GM23338 (cell line): ENCODE measurements at regions not wholly inside any gene's neighbourhood (a gene's known extent, or its start where the extent isn't known, plus 50 kb on each side); places are given as distances from the start of the nearest gene placed in this dataset.

Experiments
- ATAC-seq: fragments of 200-7000 bp; cut with Tn5 transposase; 3 replicates; pipeline ENCODE4 v1.9.1; 2020
- DNase-seq: peaks from one replicate; pipeline ENCODE4 v3.0.0-alpha.2; 2015; ENCODE audit warnings: low spot score
- H2AFZ ChIP-seq: fragments of 200-600 bp; sonication (generic); 2 replicates; pipeline ENCODE4 v1.8.0; 2016; ENCODE audit warnings: antibody characterized with exemption, mild to moderate bottlenecking, moderate library complexity
- H3F3A ChIP-seq: fragments of 200-600 bp; sonication (generic); replicated peaks from 2 replicates; pipeline ENCODE4 v1.8.0; 2017; ENCODE audit warnings: antibody characterized with exemption, mixed run types, low read depth
- H3K27ac ChIP-seq: fragments of 200-600 bp; sonication (generic); 2 replicates; pipeline ENCODE4 v1.6.1; 2016; ENCODE audit warnings: low read depth
- H3K27me3 ChIP-seq: fragments of 200-600 bp; sonication (generic); 2 replicates; pipeline ENCODE4 v1.8.0; 2016; ENCODE audit warnings: mild to moderate bottlenecking, mixed run types, moderate library complexity; ENCODE audit not compliant: insufficient read depth
- H3K36me3 ChIP-seq: fragments of 200-600 bp; sonication (generic); 2 replicates; pipeline ENCODE4 v1.8.0; 2016; ENCODE audit warnings: mild to moderate bottlenecking; ENCODE audit not compliant: insufficient read depth
- H3K4me1 ChIP-seq: fragments of 200-600 bp; sonication (generic); 2 replicates; pipeline ENCODE4 v1.8.0; 2016; ENCODE audit warnings: mild to moderate bottlenecking, moderate library complexity; ENCODE audit not compliant: insufficient read depth
- H3K4me2 ChIP-seq: fragments of 200-600 bp; sonication (generic); 2 replicates; pipeline ENCODE4 v1.7.1; 2017; ENCODE audit warnings: mixed run types
- H3K4me3 ChIP-seq: fragments of 200-600 bp; sonication (generic); 2 replicates; pipeline ENCODE4 v1.6.1; 2016; ENCODE audit warnings: mixed run types
- H3K79me2 ChIP-seq: fragments of 200-600 bp; sonication (generic); replicated peaks from 2 replicates; pipeline ENCODE4 v1.8.0; 2017; ENCODE audit warnings: mild to moderate bottlenecking; ENCODE audit not compliant: insufficient read depth
- H3K9me2 ChIP-seq: fragments of 200-600 bp; sonication (generic); 2 replicates; pipeline ENCODE4 v1.8.0; 2017; ENCODE audit not compliant: insufficient read depth
- H4K20me1 ChIP-seq: fragments of 200-600 bp; sonication (generic); replicated peaks from 2 replicates; pipeline ENCODE4 v1.8.0; 2017; ENCODE audit warnings: mild to moderate bottlenecking; ENCODE audit not compliant: insufficient read depth
- H3K27ac Mint-ChIP-seq: 2 replicates; pipeline ENCODE4 v1.8.0; 2020; ENCODE audit warnings: inconsistent platforms, mild to moderate bottlenecking, moderate library complexity, mixed read lengths
- H3K27me3 Mint-ChIP-seq: 3 replicates; pipeline ENCODE4 v1.8.0; 2022; ENCODE audit warnings: low read depth, mild to moderate bottlenecking, moderate library complexity, mixed read lengths, inconsistent platforms; ENCODE audit not compliant: insufficient read depth, poor library complexity
- H3K36me3 Mint-ChIP-seq: 3 replicates; pipeline ENCODE4 v1.8.0; 2021; ENCODE audit warnings: low read depth, mild to moderate bottlenecking, inconsistent platforms, moderate library complexity, mixed read lengths
- H3K4me1 Mint-ChIP-seq: 3 replicates; pipeline ENCODE4 v1.8.0; 2020; ENCODE audit warnings: mild to moderate bottlenecking, inconsistent platforms, mixed read lengths
- H3K4me3 Mint-ChIP-seq: 3 replicates; pipeline ENCODE4 v1.8.0; 2021; ENCODE audit warnings: moderate library complexity, mild to moderate bottlenecking, inconsistent platforms, mixed read lengths
- H3K9me3 Mint-ChIP-seq: 3 replicates; pipeline ENCODE4 v1.8.0; 2020; ENCODE audit warnings: moderate library complexity, mild to moderate bottlenecking, inconsistent platforms, mixed read lengths
- CREB1 ChIP-seq: fragments of 250-450 bp; sonication (Bioruptor Pico); IDR thresholded peaks from 2 replicates; pipeline ENCODE4 v1.5.0; 2020; ENCODE audit warnings: low read depth, mild to moderate bottlenecking, moderate library complexity
- CTCF ChIP-seq, 2 experiments: fragments of 200-600 bp in 1 of 2; sonication (generic) in 1 of 2; conservative IDR thresholded peaks; 2 replicates each; pipeline versions ENCODE4 v1.5.1 to v1.6.1; 2016 to 2017; ENCODE audit warnings: antibody characterized with exemption in 2 of 2, low read depth in 2 of 2, mild to moderate bottlenecking in 2 of 2, moderate library complexity in 1 of 2
- JUNB ChIP-seq: IDR thresholded peaks from one replicate; pipeline ENCODE4 v1.6.1; 2016; ENCODE audit warnings: antibody characterized with exemption; ENCODE audit not compliant: unreplicated experiment
- ZNF331 ChIP-seq: fragments of 250-450 bp; sonication (Bioruptor Pico); IDR thresholded peaks from 2 replicates; pipeline ENCODE4 v1.5.0; 2020; ENCODE audit warnings: low read depth, mild to moderate bottlenecking, moderate library complexity
- TF ChIP-seq, protein P1 (sequence below): IDR thresholded peaks from one replicate; pipeline ENCODE4 v1.6.1; 2018; ENCODE audit warnings: antibody characterized with exemption; ENCODE audit not compliant: unreplicated experiment

DNA sequence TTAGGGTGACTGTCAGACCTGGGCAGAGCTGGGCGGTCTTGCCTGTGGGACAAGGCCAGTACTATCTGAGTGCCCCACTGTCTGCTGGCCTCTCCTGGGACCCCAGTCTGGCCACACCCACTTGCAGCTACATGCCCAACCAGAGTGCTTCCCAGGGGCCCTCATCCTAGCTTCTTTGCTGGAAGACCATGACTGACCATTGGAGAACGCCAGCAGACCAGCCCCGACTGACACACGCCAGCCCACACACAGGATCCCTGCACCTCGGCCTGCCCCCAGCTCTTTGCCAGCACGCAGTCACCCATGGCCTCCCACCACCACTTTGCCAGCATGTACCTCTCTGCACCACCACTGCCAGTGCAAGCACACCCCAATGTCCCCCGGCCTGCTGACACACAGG is 585.7 kb downstream of the ZNF674 start:
- Histone ChIP-seq H3K4me3 (no peak overlapping the region), H3F3A (no peaks in the 10 kb centered on the region), H3K9me2 (no peaks in the 10 kb centered on the region), H3K79me2 (no peaks in the 10 kb centered on the region), H4K20me1 (no peaks in the 10 kb centered on the region), H2AFZ (no peak overlapping the region), H3K4me1 (peaks cover 2% of the 10 kb centered on the region; the same call in 1 of the 2 replicates), H3K36me3 (no peaks in the 10 kb centered on the region), H3K27ac (no peak overlapping the region), H3K27me3 (no peaks in the 10 kb centered on the region), H3K4me2 (no peak overlapping the region)
- DNase-seq (no peak), ATAC-seq (no peak)
- no peaks in the 10 kb centered on the region for H3K36me3 Mint-ChIP-seq
- H3K27ac Mint-ChIP-seq, result no peak overlapping the region
- peaks cover 8% of the 10 kb centered on the region for H3K9me3 Mint-ChIP-seq
- TF ChIP-seq, protein P1, sequence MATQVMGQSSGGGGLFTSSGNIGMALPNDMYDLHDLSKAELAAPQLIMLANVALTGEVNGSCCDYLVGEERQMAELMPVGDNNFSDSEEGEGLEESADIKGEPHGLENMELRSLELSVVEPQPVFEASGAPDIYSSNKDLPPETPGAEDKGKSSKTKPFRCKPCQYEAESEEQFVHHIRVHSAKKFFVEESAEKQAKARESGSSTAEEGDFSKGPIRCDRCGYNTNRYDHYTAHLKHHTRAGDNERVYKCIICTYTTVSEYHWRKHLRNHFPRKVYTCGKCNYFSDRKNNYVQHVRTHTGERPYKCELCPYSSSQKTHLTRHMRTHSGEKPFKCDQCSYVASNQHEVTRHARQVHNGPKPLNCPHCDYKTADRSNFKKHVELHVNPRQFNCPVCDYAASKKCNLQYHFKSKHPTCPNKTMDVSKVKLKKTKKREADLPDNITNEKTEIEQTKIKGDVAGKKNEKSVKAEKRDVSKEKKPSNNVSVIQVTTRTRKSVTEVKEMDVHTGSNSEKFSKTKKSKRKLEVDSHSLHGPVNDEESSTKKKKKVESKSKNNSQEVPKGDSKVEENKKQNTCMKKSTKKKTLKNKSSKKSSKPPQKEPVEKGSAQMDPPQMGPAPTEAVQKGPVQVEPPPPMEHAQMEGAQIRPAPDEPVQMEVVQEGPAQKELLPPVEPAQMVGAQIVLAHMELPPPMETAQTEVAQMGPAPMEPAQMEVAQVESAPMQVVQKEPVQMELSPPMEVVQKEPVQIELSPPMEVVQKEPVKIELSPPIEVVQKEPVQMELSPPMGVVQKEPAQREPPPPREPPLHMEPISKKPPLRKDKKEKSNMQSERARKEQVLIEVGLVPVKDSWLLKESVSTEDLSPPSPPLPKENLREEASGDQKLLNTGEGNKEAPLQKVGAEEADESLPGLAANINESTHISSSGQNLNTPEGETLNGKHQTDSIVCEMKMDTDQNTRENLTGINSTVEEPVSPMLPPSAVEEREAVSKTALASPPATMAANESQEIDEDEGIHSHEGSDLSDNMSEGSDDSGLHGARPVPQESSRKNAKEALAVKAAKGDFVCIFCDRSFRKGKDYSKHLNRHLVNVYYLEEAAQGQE, result no peak
- TF ChIP-seq CTCF (conservative IDR thresholded peaks at IDR 0.05; ENCODE audit: low read depth in 2 of 2) (no peak), ZNF331 (CRISPR knock-in tag) (no peak)
- peaks cover 1% of the 10 kb centered on the region for H3K27me3 Mint-ChIP-seq
- H3K4me1 Mint-ChIP-seq, result no peaks in the 10 kb centered on the region; the same call in 2 of the 3 replicates
- H3K4me3 Mint-ChIP-seq, result no peak overlapping the region

DNA sequence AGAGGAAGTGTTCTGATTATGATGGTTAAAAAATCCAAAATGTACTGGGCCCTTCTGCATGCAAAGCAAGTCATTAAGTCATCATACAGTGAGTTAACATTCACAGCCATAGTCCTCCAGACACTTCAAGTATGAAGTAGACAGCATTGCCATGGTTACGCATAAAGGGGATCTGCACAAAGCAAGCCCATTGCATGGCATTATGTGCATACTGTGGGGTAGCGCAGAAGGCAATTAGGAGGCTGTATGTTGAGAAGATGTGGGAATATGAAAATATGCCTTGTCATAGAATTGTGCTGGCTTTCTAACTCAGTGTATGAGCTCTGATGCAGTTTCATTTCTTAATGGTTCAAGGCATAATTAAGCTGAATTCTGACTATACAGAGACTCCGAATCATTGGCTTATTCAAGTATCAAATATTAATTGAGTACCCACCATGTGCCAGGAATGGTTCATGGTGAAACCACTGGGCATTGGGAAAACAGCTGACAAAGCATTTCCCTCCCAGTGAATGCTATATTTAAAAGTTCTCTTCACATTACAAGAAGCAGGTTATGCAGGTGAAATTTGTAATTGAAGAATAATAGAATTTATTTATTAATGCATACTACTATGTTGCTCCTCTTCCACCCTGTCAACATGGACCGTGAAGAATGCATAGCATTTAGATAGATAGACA is 588.9 kb downstream of the ZNF674 start:
- H3K4me2 ChIP-seq, result no peak overlapping the region

More for the DNA sequence above, 588.9 kb downstream of the ZNF674 start:
- Histone ChIP-seq H4K20me1 (no peaks in the 10 kb centered on the region), H3K36me3 (no peaks in the 10 kb centered on the region), H3K4me3 (no peak overlapping the region), H3K27ac (no peak overlapping the region), H3K79me2 (no peaks in the 10 kb centered on the region), H3K4me1 (peaks cover 6% of the 10 kb centered on the region; the same call in 1 of the 2 replicates), H3F3A (no peaks in the 10 kb centered on the region), H3K27me3 (no peaks in the 10 kb centered on the region), H2AFZ (no peak overlapping the region), H3K9me2 (no peaks in the 10 kb centered on the region)
- no peak overlapping the region for H3K4me3 Mint-ChIP-seq
- no peak for TF ChIP-seq CREB1
- TF ChIP-seq JUNB, result no peak
- no peaks in the 10 kb centered on the region for H3K27me3 Mint-ChIP-seq
- H3K9me3 Mint-ChIP-seq, result peaks cover 5% of the 10 kb centered on the region
- ATAC-seq (no peak), DNase-seq (no peak)
- H3K27ac Mint-ChIP-seq, result no peak overlapping the region
- H3K36me3 Mint-ChIP-seq, result no peaks in the 10 kb centered on the region
- peaks cover 10% of the 10 kb centered on the region for H3K4me1 Mint-ChIP-seq
